ENCODE measurements at regions not wholly inside any gene's neighbourhood (a gene's known extent, or its start where the extent isn't known, plus 50 kb on each side); places are given as distances from the start of the nearest gene placed in this dataset.

DNA sequence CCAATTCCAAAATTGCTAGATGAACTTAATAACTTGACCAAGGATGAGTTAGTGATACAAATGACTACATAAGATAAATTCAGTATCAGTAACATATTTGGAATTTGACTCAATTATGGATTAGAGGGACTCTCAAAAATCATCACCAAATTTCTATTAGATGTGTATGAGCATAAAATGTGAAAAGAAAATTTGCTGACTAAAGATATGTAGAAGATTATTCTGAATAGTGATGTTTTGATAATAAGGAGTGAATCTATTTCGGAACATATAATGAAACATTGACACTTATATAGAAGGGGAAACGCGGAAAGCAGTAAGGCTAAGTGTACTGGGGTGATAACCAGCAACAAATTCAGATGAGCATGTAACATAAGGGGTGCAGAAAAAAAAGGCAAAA, 177.3 kb downstream of the DERA start:
- no peak for DNase-seq (ENCODE audit: low read depth)
- no peaks in the 10 kb centered on the region for H3K27me3 ChIP-seq (ENCODE audit: control insufficient read depth, insufficient read depth, low read length)
- H3K36me3 ChIP-seq (ENCODE audit: control insufficient read depth, insufficient read depth, low read length) = no peaks in the 10 kb centered on the region
- no peak overlapping the region for H3K4me3 ChIP-seq (ENCODE audit: low read depth, low read length)
- TF ChIP-seq, protein P1, sequence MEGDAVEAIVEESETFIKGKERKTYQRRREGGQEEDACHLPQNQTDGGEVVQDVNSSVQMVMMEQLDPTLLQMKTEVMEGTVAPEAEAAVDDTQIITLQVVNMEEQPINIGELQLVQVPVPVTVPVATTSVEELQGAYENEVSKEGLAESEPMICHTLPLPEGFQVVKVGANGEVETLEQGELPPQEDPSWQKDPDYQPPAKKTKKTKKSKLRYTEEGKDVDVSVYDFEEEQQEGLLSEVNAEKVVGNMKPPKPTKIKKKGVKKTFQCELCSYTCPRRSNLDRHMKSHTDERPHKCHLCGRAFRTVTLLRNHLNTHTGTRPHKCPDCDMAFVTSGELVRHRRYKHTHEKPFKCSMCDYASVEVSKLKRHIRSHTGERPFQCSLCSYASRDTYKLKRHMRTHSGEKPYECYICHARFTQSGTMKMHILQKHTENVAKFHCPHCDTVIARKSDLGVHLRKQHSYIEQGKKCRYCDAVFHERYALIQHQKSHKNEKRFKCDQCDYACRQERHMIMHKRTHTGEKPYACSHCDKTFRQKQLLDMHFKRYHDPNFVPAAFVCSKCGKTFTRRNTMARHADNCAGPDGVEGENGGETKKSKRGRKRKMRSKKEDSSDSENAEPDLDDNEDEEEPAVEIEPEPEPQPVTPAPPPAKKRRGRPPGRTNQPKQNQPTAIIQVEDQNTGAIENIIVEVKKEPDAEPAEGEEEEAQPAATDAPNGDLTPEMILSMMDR (IDR thresholded peaks at IDR 0.05; ENCODE audit: insufficient read depth, low read length, severe bottlenecking) = no peak
- FAIRE-seq = no peak
